ENCODE measurements at regions not wholly inside any gene's neighbourhood (a gene's known extent, or its start where the extent isn't known, plus 50 kb on each side); places are given as distances from the start of the nearest gene placed in this dataset.

- TF ChIP-seq, protein P1, sequence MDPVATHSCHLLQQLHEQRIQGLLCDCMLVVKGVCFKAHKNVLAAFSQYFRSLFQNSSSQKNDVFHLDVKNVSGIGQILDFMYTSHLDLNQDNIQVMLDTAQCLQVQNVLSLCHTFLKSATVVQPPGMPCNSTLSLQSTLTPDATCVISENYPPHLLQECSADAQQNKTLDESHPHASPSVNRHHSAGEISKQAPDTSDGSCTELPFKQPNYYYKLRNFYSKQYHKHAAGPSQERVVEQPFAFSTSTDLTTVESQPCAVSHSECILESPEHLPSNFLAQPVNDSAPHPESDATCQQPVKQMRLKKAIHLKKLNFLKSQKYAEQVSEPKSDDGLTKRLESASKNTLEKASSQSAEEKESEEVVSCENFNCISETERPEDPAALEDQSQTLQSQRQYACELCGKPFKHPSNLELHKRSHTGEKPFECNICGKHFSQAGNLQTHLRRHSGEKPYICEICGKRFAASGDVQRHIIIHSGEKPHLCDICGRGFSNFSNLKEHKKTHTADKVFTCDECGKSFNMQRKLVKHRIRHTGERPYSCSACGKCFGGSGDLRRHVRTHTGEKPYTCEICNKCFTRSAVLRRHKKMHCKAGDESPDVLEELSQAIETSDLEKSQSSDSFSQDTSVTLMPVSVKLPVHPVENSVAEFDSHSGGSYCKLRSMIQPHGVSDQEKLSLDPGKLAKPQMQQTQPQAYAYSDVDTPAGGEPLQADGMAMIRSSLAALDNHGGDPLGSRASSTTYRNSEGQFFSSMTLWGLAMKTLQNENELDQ (CRISPR knock-in tag; IDR thresholded peaks at IDR 0.05; ENCODE audit: borderline replicate concordance): no peak
- TF ChIP-seq RARG (CRISPR knock-in tag; IDR thresholded peaks at IDR 0.05; ENCODE audit: low read depth): no peak
- TF ChIP-seq KDM5A (IDR thresholded peaks at IDR 0.05; ENCODE audit: borderline replicate concordance, low read length): no peak
- TF ChIP-seq ZNF598 (CRISPR knock-in tag; IDR thresholded peaks at IDR 0.05; ENCODE audit: borderline replicate concordance): no peak
- TF ChIP-seq MEF2D (CRISPR knock-in tag; IDR thresholded peaks at IDR 0.05): no peak
- TF ChIP-seq ZNF251 (CRISPR knock-in tag; IDR thresholded peaks at IDR 0.05): no peak
- no peak for TF ChIP-seq ZNF841 (CRISPR knock-in tag; IDR thresholded peaks at IDR 0.05; ENCODE audit: borderline replicate concordance)
- TF ChIP-seq DNMT1 (CRISPR knock-in tag; IDR thresholded peaks at IDR 0.05): no peak
- TF ChIP-seq, protein P2, sequence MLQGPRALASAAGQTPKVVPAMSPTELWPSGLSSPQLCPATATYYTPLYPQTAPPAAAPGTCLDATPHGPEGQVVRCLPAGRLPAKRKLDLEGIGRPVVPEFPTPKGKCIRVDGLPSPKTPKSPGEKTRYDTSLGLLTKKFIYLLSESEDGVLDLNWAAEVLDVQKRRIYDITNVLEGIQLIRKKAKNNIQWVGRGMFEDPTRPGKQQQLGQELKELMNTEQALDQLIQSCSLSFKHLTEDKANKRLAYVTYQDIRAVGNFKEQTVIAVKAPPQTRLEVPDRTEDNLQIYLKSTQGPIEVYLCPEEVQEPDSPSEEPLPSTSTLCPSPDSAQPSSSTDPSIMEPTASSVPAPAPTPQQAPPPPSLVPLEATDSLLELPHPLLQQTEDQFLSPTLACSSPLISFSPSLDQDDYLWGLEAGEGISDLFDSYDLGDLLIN (CRISPR knock-in tag; IDR thresholded peaks at IDR 0.05; ENCODE audit: borderline replicate concordance): no peak
- no peak for TF ChIP-seq DMAP1 (CRISPR knock-in tag; IDR thresholded peaks at IDR 0.05)
- TF ChIP-seq HNF4A (CRISPR knock-in tag; IDR thresholded peaks at IDR 0.05): no peak
- TF ChIP-seq, protein P3, sequence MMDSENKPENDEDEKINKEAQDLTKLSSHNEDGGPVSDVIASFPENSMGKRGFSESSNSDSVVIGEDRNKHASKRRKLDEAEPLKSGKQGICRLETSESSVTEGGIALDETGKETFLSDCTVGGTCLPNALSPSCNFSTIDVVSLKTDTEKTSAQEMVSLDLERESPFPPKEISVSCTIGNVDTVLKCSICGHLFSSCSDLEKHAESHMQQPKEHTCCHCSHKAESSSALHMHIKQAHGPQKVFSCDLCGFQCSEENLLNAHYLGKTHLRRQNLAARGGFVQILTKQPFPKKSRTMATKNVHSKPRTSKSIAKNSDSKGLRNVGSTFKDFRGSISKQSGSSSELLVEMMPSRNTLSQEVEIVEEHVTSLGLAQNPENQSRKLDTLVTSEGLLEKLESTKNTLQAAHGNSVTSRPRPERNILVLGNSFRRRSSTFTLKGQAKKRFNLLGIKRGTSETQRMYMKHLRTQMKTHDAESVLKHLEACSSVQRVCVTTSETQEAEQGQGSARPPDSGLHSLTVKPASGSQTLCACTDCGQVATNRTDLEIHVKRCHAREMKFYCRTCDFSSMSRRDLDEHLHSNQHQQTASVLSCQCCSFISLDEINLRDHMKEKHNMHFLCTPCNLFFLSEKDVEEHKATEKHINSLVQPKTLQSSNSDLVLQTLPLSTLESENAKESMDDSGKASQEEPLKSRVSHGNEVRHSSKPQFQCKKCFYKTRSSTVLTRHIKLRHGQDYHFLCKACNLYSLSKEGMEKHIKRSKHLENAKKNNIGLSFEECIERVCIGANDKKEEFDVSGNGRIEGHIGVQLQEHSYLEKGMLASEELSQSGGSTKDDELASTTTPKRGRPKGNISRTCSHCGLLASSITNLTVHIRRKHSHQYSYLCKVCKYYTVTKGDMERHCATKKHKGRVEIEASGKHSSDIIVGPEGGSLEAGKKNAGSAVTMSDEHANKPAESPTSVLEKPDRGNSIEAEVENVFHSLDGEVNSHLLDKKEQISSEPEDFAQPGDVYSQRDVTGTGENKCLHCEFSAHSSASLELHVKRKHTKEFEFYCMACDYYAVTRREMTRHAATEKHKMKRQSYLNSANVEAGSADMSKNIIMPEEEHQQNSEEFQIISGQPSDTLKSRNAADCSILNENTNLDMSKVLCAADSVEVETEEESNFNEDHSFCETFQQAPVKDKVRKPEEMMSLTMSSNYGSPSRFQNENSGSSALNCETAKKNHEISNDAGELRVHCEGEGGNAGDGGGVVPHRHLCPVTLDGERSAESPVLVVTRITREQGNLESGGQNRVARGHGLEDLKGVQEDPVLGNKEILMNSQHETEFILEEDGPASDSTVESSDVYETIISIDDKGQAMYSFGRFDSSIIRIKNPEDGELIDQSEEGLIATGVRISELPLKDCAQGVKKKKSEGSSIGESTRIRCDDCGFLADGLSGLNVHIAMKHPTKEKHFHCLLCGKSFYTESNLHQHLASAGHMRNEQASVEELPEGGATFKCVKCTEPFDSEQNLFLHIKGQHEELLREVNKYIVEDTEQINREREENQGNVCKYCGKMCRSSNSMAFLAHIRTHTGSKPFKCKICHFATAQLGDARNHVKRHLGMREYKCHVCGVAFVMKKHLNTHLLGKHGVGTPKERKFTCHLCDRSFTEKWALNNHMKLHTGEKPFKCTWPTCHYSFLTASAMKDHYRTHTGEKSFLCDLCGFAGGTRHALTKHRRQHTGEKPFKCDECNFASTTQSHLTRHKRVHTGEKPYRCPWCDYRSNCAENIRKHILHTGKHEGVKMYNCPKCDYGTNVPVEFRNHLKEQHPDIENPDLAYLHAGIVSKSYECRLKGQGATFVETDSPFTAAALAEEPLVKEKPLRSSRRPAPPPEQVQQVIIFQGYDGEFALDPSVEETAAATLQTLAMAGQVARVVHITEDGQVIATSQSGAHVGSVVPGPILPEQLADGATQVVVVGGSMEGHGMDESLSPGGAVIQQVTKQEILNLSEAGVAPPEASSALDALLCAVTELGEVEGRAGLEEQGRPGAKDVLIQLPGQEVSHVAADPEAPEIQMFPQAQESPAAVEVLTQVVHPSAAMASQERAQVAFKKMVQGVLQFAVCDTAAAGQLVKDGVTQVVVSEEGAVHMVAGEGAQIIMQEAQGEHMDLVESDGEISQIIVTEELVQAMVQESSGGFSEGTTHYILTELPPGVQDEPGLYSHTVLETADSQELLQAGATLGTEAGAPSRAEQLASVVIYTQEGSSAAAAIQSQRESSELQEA (CRISPR knock-in tag; IDR thresholded peaks at IDR 0.05; ENCODE audit: not compliant biosample characterization): no peak
- TF ChIP-seq TCF7 (IDR thresholded peaks at IDR 0.05; ENCODE audit: low read depth): peak; percentile 47
- TF ChIP-seq ETV6 (CRISPR knock-in tag; conservative IDR thresholded peaks at IDR 0.05): no peak
- TF ChIP-seq HOXA7 (CRISPR knock-in tag; IDR thresholded peaks at IDR 0.05): no peak
Observed at GRCh38 chr6:8639928-8640649, 204.7 kb upstream of the SLC35B3 start (continued).

All from HepG2 (cell line).